LNCaP clone FGC (cell line): ENCODE measurements at regions not wholly inside any gene's neighbourhood (a gene's known extent, or its start where the extent isn't known, plus 50 kb on each side); places are given as distances from the start of the nearest gene placed in this dataset.
"Not testable (repeated sequence)": the region's sequence is repeated elsewhere in the genome, so short reads cannot be mapped to it uniquely, and the experiment has no call there.

Experiments
- DNase-seq: peaks from one replicate; pipeline ENCODE4 v3.0.0-alpha.2; 2011; ENCODE audit warnings: low read depth
- H3K4me3 ChIP-seq: 2 replicates; pipeline ENCODE4 v1.5.1; 2011; ENCODE audit warnings: mild to moderate bottlenecking, low read depth, low read length, control low read depth
- TF ChIP-seq, protein P1 (sequence below): IDR thresholded peaks from 2 replicates; pipeline ENCODE4 v1.5.1; 2012; ENCODE audit warnings: mild to moderate bottlenecking; ENCODE audit not compliant: control insufficient read depth, insufficient read depth; ENCODE audit errors: extremely low read depth

DNA sequence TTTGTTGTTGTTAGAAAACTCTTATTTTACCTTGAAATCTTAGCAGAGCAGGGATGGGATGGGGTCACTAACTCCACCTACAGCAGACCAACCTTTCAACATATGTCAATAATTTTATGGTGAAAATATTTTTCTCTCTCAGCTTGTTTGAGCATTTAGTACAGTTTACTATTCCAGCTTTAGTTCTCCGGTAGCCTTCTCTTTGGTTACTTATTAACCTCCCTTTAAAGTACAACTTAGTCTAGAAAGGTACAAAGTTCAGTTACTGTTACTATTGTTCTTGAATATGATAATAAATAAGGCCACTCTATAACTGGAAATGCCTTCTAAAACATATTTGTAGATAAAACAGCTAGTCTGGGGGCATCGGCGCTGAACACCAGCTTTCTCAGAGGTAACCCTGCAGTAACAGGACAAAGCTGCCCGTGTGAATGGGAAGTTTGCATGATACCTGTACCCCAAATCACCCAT, 233.3 kb downstream of the PCSK1 start:
- H3K4me3 ChIP-seq: no peak overlapping the region
- no peak for DNase-seq
- TF ChIP-seq, protein P1, sequence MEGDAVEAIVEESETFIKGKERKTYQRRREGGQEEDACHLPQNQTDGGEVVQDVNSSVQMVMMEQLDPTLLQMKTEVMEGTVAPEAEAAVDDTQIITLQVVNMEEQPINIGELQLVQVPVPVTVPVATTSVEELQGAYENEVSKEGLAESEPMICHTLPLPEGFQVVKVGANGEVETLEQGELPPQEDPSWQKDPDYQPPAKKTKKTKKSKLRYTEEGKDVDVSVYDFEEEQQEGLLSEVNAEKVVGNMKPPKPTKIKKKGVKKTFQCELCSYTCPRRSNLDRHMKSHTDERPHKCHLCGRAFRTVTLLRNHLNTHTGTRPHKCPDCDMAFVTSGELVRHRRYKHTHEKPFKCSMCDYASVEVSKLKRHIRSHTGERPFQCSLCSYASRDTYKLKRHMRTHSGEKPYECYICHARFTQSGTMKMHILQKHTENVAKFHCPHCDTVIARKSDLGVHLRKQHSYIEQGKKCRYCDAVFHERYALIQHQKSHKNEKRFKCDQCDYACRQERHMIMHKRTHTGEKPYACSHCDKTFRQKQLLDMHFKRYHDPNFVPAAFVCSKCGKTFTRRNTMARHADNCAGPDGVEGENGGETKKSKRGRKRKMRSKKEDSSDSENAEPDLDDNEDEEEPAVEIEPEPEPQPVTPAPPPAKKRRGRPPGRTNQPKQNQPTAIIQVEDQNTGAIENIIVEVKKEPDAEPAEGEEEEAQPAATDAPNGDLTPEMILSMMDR: no peak

DNA sequence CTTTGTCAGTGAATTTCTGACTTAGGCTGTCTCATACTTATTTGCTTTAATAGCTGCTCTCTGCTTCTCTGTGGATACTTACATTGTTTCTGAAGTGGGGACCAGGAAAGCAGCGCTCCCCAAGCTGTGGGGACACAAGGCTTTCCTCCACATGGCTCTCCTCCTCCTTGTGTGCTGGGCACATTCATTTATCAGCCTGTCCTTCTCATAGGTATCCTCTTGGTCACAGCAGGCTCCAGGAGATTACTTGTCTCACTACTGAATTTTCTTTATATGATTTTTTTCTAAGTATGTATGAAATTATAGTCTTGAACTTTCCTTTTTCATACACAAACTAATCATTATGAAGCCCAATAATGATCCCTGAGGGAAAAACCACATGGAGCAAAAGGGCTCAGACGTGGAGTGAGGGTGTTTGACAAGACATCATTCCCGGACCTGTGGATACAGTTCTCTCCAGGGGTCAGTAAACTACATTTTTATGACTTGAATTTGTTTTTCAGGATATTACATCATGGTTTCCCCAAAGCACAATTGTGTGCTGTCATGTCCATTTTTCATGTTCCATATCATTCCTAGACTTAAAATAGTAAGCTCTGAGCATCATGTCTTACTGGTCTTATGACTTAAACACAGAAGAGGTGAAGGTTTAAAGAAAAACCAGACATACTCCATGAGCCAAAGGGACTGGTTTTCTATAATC, 234.5 kb downstream of the PCSK1 start:
- no peak overlapping the region for H3K4me3 ChIP-seq
- no peak for DNase-seq

DNA sequence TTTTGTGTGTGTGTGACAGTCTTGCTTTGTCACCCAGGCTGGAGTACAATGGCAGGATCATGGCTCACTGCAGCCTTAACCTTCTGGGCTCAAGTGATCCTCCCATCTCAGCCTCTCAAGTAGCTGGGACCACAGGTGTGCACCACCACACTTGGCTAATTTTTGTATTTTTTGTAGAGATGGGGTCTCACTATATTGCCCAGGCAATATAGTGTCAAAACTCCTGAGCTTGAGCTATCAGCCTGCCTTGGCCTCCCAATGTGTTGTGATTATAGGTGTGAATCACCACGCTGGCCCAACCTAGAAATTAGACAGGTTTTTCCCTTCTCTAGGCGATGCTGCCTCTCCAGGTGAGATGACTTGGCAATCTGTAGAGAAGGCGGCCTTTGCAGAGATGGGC, 235.3 kb downstream of the PCSK1 start:
- not testable (repeated sequence) for DNase-seq, H3K4me3 ChIP-seq

More for the DNA sequence above, 234.5 kb downstream of the PCSK1 start:
- TF ChIP-seq, protein P1: no peak

DNA sequence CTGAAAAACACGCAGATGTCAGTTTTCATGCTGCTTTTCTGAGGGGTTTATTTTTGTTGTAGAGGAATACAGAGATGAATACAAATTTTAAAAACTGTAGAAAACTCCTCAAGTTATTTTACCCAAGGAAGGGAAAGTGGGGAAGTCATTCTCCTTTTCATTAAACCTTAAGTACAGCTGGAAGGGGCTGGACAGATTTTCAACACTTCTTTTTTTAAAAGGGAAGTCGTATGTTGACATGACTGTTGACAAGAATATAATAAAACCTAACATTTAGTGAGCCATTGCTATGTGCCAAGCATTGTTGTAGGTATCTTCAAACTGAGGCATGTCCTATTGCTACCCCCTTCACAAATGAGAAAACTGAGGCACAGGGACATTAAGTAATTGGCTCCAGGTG, 235.7 kb upstream of the ELL2 start:
- no peak for DNase-seq
- H3K4me3 ChIP-seq: no peak overlapping the region
- TF ChIP-seq, protein P1: no peak

DNA sequence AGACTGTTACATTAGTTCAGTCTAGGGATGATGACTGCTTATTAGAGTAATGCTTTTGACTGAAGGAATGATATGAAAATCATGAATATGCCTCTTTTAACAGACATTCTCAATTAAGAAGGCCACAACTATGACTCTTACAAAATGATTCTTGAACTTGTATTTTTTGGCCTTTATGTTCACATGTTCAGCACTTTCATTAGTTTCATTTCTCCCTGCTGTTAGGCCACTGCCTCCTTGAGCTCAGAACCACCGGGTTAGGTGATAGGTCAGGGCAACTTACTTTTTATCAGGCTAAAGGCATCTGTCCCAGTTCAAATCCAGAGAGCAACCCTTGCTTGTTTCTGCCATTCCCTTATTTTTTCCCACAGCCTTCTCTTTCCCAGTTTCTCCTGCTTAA, 235.2 kb upstream of the ELL2 start:
- TF ChIP-seq, protein P1: no peak
- no peak for DNase-seq
- no peak overlapping the region for H3K4me3 ChIP-seq

DNA sequence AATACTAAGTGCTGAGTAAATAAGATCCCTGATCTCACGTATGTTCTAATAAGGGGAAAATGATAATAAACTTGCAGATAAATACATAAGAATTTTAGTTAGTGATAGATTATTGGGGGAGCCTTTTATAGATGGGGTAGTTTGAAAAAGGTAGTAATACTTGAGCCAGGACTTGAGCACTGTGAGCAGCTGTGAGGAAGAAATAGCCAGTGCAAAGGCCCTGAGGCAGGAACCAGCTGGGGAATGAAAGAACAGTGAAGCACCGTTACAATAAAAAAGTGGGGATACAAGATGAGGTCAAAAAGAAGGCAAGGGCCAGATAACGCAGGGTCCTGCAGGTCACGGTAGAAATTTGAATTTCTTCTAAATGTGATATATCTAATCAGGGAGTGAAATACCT, 234.8 kb upstream of the ELL2 start:
- no peak overlapping the region for H3K4me3 ChIP-seq
- TF ChIP-seq, protein P1: no peak
- no peak for DNase-seq

DNA sequence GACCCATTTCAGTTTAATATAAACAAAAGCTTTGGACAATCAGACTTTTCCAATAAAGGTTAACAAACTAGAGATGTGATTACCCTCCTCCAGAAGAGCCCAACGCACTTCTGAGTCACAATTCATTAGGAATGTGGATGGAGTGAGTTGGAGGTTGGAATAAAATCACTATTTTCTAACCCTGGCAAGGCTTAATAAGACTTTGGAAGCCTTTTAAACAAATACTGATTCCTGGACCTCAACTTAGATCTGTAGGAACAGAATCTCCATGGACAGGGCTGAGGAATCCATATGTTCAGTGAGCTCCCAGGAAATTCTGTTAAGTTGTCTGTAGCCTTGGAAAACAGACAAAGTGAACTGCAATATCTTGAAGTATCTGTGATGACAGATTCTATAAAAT, 233.5 kb upstream of the ELL2 start:
- TF ChIP-seq, protein P1: no peak
- no peak overlapping the region for H3K4me3 ChIP-seq
- DNase-seq: no peak

DNA sequence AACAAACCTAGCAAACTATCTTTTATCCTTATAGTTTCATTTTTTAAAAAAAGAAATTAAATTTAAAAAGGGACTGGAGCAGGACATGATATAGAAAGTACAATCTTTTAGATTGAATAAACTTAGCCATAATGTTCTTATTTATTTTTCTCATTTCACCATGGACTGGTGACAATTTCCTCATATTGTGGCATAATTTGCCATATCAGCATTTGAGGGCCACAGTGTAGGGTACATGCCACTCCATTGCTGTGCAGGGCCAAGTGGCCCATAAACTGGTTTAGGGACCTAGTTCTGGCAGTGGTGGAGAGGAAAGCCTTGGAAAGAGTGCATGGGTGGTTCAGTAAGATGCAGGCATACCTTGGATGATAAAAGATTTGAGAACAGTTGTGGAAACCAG, 232.9 kb upstream of the ELL2 start:
- DNase-seq: no peak
- TF ChIP-seq, protein P1: no peak
- no peak overlapping the region for H3K4me3 ChIP-seq
